ENCODE measurements at regions not wholly inside any gene's neighbourhood (a gene's known extent, or its start where the extent isn't known, plus 50 kb on each side); places are given as distances from the start of the nearest gene placed in this dataset.

GRCh38 chr10:4775808-4776207, 50.2 kb upstream of the AKR1E2 start:
- Mint-ChIP-seq H3K36me3 (ENCODE audit: insufficient read depth, unreplicated experiment) (no peaks in the 10 kb centered on the region), H3K27ac (ENCODE audit: unreplicated experiment) (no peak overlapping the region), H3K9me3 (ENCODE audit: unreplicated experiment) (no peaks in the 10 kb centered on the region), H3K27me3 (ENCODE audit: insufficient read depth, unreplicated experiment) (peaks cover 11% of the 10 kb centered on the region), H3K4me3 (ENCODE audit: unreplicated experiment) (no peak overlapping the region), H3K4me1 (ENCODE audit: low read depth, unreplicated experiment) (no peaks in the 10 kb centered on the region)
- CTCF ChIA-PET: no interaction called here
- intact Hi-C loops (cut with micrococcal nuclease; ENCODE audit: unreplicated experiment): no loop called here
- no TSS peak for BruUV-seq (replicated peaks)
- TF ChIP-seq, protein P1, sequence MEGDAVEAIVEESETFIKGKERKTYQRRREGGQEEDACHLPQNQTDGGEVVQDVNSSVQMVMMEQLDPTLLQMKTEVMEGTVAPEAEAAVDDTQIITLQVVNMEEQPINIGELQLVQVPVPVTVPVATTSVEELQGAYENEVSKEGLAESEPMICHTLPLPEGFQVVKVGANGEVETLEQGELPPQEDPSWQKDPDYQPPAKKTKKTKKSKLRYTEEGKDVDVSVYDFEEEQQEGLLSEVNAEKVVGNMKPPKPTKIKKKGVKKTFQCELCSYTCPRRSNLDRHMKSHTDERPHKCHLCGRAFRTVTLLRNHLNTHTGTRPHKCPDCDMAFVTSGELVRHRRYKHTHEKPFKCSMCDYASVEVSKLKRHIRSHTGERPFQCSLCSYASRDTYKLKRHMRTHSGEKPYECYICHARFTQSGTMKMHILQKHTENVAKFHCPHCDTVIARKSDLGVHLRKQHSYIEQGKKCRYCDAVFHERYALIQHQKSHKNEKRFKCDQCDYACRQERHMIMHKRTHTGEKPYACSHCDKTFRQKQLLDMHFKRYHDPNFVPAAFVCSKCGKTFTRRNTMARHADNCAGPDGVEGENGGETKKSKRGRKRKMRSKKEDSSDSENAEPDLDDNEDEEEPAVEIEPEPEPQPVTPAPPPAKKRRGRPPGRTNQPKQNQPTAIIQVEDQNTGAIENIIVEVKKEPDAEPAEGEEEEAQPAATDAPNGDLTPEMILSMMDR (IDR thresholded peaks at IDR 0.05; ENCODE audit: insufficient read depth in 1 of 2, low read depth in 1 of 2, low read length in 1 of 2, severe bottlenecking in 1 of 2, unreplicated experiment in 1 of 2): no peak
- no peaks in the 10 kb centered on the region for H3K27me3 ChIP-seq (replicated peaks; ENCODE audit: control insufficient read depth, insufficient read depth, low read length)
- POLR2A ChIA-PET: no interaction called here
- no peak for DNase-seq
- H3K4me3 ChIP-seq (ENCODE audit: low read depth, low read length): no peak overlapping the region
- no peaks in the 10 kb centered on the region for H3K9me3 ChIP-seq
- H3K4me1 ChIP-seq: no peaks in the 10 kb centered on the region
- H3K36me3 ChIP-seq (ENCODE audit: control insufficient read depth, insufficient read depth, low read length): no peaks in the 10 kb centered on the region

DNA sequence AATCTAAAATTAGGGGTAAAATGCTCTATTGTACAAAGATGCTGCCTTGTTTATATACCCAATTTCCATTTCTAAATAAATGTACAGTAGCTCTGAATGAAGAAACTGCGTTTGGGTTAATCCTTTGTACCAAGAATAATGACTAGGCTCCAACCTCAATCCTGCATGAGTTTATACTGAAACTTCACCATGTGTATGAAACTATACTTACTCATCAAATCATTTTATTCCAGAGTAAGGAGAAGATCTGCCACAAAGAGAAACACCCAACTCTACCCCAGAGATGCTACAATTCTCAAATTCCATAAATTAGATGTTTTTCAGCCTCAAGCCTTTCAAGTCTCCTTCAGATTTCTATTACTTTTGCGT, 53.8 kb upstream of the AKR1E2 start:
- no peaks in the 10 kb centered on the region for H3K4me1 ChIP-seq
- TF ChIP-seq, protein P1 (IDR thresholded peaks at IDR 0.05; ENCODE audit: insufficient read depth in 1 of 2, low read depth in 1 of 2, low read length in 1 of 2, severe bottlenecking in 1 of 2, unreplicated experiment in 1 of 2): no peak
- BruUV-seq (replicated peaks): no TSS peak
- H3K27me3 ChIP-seq (replicated peaks; ENCODE audit: control insufficient read depth, insufficient read depth, low read length): no peaks in the 10 kb centered on the region
- CTCF ChIA-PET: interaction anchor here (2.0 kb wide), 1 partner anchor 1575 kb away, joined by 12 read pairs; no protein-coding TSS in a partner anchor
- Mint-ChIP-seq H3K27me3 (ENCODE audit: insufficient read depth, unreplicated experiment) (peaks cover 8% of the 10 kb centered on the region), H3K4me1 (ENCODE audit: low read depth, unreplicated experiment) (no peaks in the 10 kb centered on the region), H3K36me3 (ENCODE audit: insufficient read depth, unreplicated experiment) (no peaks in the 10 kb centered on the region), H3K4me3 (ENCODE audit: unreplicated experiment) (no peak overlapping the region), H3K9me3 (ENCODE audit: unreplicated experiment) (no peaks in the 10 kb centered on the region), H3K27ac (ENCODE audit: unreplicated experiment) (no peak overlapping the region)
- H3K36me3 ChIP-seq (ENCODE audit: control insufficient read depth, insufficient read depth, low read length): no peaks in the 10 kb centered on the region
- no peak for DNase-seq
- H3K4me3 ChIP-seq (ENCODE audit: low read depth, low read length): no peak overlapping the region
- intact Hi-C loops (cut with micrococcal nuclease; ENCODE audit: unreplicated experiment): no loop called here
- no peaks in the 10 kb centered on the region for H3K9me3 ChIP-seq
- POLR2A ChIA-PET: no interaction called here

- Mint-ChIP-seq H3K4me1 (ENCODE audit: low read depth, unreplicated experiment) (no peaks in the 10 kb centered on the region), H3K27me3 (ENCODE audit: insufficient read depth, unreplicated experiment) (peaks cover 8% of the 10 kb centered on the region), H3K27ac (ENCODE audit: unreplicated experiment) (no peak overlapping the region), H3K9me3 (ENCODE audit: unreplicated experiment) (no peaks in the 10 kb centered on the region), H3K36me3 (ENCODE audit: insufficient read depth, unreplicated experiment) (no peaks in the 10 kb centered on the region), H3K4me3 (ENCODE audit: unreplicated experiment) (no peak overlapping the region)
- Histone ChIP-seq H3K27me3 (replicated peaks; ENCODE audit: control insufficient read depth, insufficient read depth, low read length) (no peaks in the 10 kb centered on the region), H3K36me3 (ENCODE audit: control insufficient read depth, insufficient read depth, low read length) (no peaks in the 10 kb centered on the region), H3K9me3 (no peaks in the 10 kb centered on the region), H3K4me3 (ENCODE audit: low read depth, low read length) (no peak overlapping the region), H3K4me1 (no peaks in the 10 kb centered on the region)
- ChIA-PET CTCF (interaction anchor here (1.0 to 2.0 kb wide), 2 partner anchors 44 to 1574 kb away, joined by 3 to 12 read pairs; no protein-coding TSS in a partner anchor), POLR2A (no interaction called here)
- no peak for DNase-seq
- intact Hi-C loops (cut with micrococcal nuclease; ENCODE audit: unreplicated experiment): loop anchor here (1.0 kb wide), 1 partner anchor 1574 kb away; no protein-coding TSS in a partner anchor
- no TSS peak for BruUV-seq (replicated peaks)
- TF ChIP-seq, protein P1 (IDR thresholded peaks at IDR 0.05; ENCODE audit: insufficient read depth in 1 of 2, low read depth in 1 of 2, low read length in 1 of 2, severe bottlenecking in 1 of 2, unreplicated experiment in 1 of 2): no peak
These were observed 54.3 kb upstream of the AKR1E2 start for GRCh38 chr10:4771554-4772201.
